Liver (tissue), 3 donors: ENCODE measurements at regions not wholly inside any gene's neighbourhood (a gene's known extent, or its start where the extent isn't known, plus 50 kb on each side); places are given as distances from the start of the nearest gene placed in this dataset.

Source experiments
- EGR1 ChIP-seq, 2 donors: IDR thresholded peaks; 2 replicates each; pipeline ENCODE4 v1.6.1; 2016 to 2018; ENCODE audit warnings: antibody characterized with exemption in 2 of 2, low read depth in 2 of 2
- FOXA2 ChIP-seq: IDR thresholded peaks from 2 replicates; pipeline ENCODE4 v1.6.1; 2016; ENCODE audit warnings: antibody characterized with exemption
- GABPA ChIP-seq, 2 donors: IDR thresholded peaks in 1 of 2; conservative IDR thresholded peaks in 1 of 2; 2 replicates each; pipeline ENCODE4 v1.6.1; 2016; ENCODE audit warnings: antibody characterized with exemption in 2 of 2, mild to moderate bottlenecking in 1 of 2, moderate library complexity in 1 of 2
- RAD21 ChIP-seq, 2 donors: IDR thresholded peaks; 2 replicates each; pipeline ENCODE4 v1.6.1; 2016; ENCODE audit warnings: antibody characterized with exemption in 2 of 2, mild to moderate bottlenecking in 2 of 2
- RXRA ChIP-seq, 2 donors: IDR thresholded peaks; 2 replicates each; pipeline ENCODE4 v1.6.1; 2017 to 2018; ENCODE audit warnings: antibody characterized with exemption in 2 of 2, mild to moderate bottlenecking in 1 of 2
- SP1 ChIP-seq: IDR thresholded peaks from 2 replicates; pipeline ENCODE4 v1.6.1; 2018; ENCODE audit warnings: antibody characterized with exemption, mild to moderate bottlenecking
- TAF1 ChIP-seq: conservative IDR thresholded peaks from 2 replicates; pipeline ENCODE4 v1.6.1; 2016; ENCODE audit warnings: antibody characterized with exemption, mild to moderate bottlenecking
- YY1 ChIP-seq: IDR thresholded peaks from 2 replicates; pipeline ENCODE4 v1.6.1; 2016; ENCODE audit warnings: antibody characterized with exemption, mild to moderate bottlenecking
- TF ChIP-seq, protein P1 (sequence below): fragments of 150-350 bp; IDR thresholded peaks from 2 replicates; pipeline ENCODE4 v1.5.1; 2017; ENCODE audit warnings: improper control_type of control experiment, low read depth, low read length; ENCODE audit not compliant: missing input control
- TF ChIP-seq, protein P2 (sequence below): IDR thresholded peaks from 2 replicates; pipeline ENCODE4 v1.6.1; 2016; ENCODE audit warnings: antibody characterized with exemption, mild to moderate bottlenecking
- TF ChIP-seq, protein P3 (sequence below): IDR thresholded peaks from 2 replicates; pipeline ENCODE4 v1.6.1; 2016; ENCODE audit warnings: antibody characterized with exemption
- TF ChIP-seq, protein P4 (sequence below): IDR thresholded peaks from 2 replicates; pipeline ENCODE4 v1.6.1; 2016; ENCODE audit warnings: antibody characterized with exemption
- donor health status: healthy.
- donor health status: healthy.

DNA sequence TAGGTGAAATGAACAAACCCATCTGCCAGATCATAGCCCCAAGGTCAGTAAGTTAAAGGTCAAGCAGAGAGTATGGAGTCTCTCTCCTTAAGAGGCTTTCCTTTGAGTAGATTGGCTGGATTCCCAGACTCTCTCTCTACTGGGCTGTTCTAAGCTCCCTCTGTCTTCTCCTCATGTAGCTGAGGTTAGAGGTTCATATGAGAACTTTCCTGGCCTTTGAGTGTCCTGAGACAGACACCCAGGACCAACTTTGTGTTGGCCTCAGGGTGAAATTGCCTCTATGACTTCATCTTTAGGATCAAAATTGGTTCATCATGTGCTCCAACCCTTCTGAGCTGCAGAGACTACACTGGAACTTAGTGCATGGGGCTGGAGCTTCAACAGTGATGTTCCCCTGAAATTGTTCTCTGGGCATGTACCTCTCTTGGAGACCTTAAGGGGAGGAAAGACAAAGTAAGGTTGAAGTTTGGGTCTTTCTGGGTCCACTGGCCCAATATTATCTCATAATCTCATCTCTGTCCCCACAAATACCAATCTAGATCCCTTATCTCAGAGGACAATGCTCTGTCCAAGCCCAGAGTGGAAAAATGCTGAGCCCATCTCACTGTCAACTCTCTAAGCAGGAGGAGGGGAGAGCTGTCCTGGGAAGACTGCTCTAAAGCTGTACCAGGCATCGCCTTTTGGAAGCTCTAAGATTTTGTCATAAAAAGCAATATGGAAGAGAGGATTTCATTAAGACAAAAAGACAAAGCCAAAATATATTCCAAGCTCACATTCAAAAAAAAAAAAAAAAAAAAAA is 177.3 kb upstream of the ARL4C start:
- TF ChIP-seq, protein P1, sequence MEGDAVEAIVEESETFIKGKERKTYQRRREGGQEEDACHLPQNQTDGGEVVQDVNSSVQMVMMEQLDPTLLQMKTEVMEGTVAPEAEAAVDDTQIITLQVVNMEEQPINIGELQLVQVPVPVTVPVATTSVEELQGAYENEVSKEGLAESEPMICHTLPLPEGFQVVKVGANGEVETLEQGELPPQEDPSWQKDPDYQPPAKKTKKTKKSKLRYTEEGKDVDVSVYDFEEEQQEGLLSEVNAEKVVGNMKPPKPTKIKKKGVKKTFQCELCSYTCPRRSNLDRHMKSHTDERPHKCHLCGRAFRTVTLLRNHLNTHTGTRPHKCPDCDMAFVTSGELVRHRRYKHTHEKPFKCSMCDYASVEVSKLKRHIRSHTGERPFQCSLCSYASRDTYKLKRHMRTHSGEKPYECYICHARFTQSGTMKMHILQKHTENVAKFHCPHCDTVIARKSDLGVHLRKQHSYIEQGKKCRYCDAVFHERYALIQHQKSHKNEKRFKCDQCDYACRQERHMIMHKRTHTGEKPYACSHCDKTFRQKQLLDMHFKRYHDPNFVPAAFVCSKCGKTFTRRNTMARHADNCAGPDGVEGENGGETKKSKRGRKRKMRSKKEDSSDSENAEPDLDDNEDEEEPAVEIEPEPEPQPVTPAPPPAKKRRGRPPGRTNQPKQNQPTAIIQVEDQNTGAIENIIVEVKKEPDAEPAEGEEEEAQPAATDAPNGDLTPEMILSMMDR = no peak
- TF ChIP-seq RXRA (IDR thresholded peaks at IDR 0.05) (no peak), TAF1 (no peak), YY1 (no peak), RAD21 (IDR thresholded peaks at IDR 0.05) (no peak), FOXA2 (no peak), SP1 (no peak), GABPA (IDR thresholded peaks at IDR 0.05 in 1 of 2, conservative IDR thresholded peaks at IDR 0.05 in 1 of 2) (no peak), EGR1 (IDR thresholded peaks at IDR 0.05; ENCODE audit: low read depth in 2 of 2) (no peak)
- TF ChIP-seq, protein P2, sequence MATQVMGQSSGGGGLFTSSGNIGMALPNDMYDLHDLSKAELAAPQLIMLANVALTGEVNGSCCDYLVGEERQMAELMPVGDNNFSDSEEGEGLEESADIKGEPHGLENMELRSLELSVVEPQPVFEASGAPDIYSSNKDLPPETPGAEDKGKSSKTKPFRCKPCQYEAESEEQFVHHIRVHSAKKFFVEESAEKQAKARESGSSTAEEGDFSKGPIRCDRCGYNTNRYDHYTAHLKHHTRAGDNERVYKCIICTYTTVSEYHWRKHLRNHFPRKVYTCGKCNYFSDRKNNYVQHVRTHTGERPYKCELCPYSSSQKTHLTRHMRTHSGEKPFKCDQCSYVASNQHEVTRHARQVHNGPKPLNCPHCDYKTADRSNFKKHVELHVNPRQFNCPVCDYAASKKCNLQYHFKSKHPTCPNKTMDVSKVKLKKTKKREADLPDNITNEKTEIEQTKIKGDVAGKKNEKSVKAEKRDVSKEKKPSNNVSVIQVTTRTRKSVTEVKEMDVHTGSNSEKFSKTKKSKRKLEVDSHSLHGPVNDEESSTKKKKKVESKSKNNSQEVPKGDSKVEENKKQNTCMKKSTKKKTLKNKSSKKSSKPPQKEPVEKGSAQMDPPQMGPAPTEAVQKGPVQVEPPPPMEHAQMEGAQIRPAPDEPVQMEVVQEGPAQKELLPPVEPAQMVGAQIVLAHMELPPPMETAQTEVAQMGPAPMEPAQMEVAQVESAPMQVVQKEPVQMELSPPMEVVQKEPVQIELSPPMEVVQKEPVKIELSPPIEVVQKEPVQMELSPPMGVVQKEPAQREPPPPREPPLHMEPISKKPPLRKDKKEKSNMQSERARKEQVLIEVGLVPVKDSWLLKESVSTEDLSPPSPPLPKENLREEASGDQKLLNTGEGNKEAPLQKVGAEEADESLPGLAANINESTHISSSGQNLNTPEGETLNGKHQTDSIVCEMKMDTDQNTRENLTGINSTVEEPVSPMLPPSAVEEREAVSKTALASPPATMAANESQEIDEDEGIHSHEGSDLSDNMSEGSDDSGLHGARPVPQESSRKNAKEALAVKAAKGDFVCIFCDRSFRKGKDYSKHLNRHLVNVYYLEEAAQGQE = no peak
- TF ChIP-seq, protein P3, sequence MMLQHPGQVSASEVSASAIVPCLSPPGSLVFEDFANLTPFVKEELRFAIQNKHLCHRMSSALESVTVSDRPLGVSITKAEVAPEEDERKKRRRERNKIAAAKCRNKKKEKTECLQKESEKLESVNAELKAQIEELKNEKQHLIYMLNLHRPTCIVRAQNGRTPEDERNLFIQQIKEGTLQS = no peak
- TF ChIP-seq, protein P4, sequence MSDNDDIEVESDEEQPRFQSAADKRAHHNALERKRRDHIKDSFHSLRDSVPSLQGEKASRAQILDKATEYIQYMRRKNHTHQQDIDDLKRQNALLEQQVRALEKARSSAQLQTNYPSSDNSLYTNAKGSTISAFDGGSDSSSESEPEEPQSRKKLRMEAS = no peak
